ENCODE measurements at regions not wholly inside any gene's neighbourhood (a gene's known extent, or its start where the extent isn't known, plus 50 kb on each side); places are given as distances from the start of the nearest gene placed in this dataset.

- Histone ChIP-seq H3K79me1 (ENCODE audit: insufficient read depth, low read depth, low read length, poor library complexity, severe bottlenecking) (no peaks in the 10 kb centered on the region), H3K27ac (ENCODE audit: insufficient read length, low read depth, low read length) (no peak overlapping the region), H2BK12ac (ENCODE audit: insufficient read length, low read depth, low read length) (no peak overlapping the region), H3K4me1 (ENCODE audit: insufficient read depth, low read length) (no peaks in the 10 kb centered on the region), H4K91ac (ENCODE audit: insufficient read length, low read depth, low read length) (no peak overlapping the region), H2AFZ (ENCODE audit: low read length) (no peak overlapping the region), H3K27me3 (ENCODE audit: insufficient read depth, low read length) (no peaks in the 10 kb centered on the region), H3K79me2 (ENCODE audit: insufficient read depth, low read length) (no peaks in the 10 kb centered on the region), H3K23me2 (ENCODE audit: insufficient read length, low read depth, low read length, poor library complexity, severe bottlenecking) (no peaks in the 10 kb centered on the region), H2BK5ac (ENCODE audit: insufficient read length, low read length) (no peak overlapping the region), H3K9ac (ENCODE audit: extremely low read depth, insufficient read length, low read length) (no peak overlapping the region), H3K18ac (ENCODE audit: insufficient read length, low read depth, low read length) (no peak overlapping the region), H4K8ac (replicated peaks; ENCODE audit: insufficient read length, low read depth, low read length) (no peak overlapping the region), H3K9me3 (ENCODE audit: control insufficient read depth, low read depth, low read length) (no peaks in the 10 kb centered on the region), H3K14ac (ENCODE audit: insufficient read depth, low read length) (no peak overlapping the region), H2BK20ac (ENCODE audit: low read depth, low read length, poor library complexity, severe bottlenecking) (no peak overlapping the region), H2BK120ac (ENCODE audit: low read depth, low read length, poor library complexity, severe bottlenecking) (no peak overlapping the region), H3T11ph (ENCODE audit: low read length) (no peak overlapping the region), H3K56ac (ENCODE audit: insufficient read length, low read depth, low read length) (no peak overlapping the region), H2AK5ac (ENCODE audit: insufficient read length, low read length) (no peak overlapping the region), H4K5ac (ENCODE audit: insufficient read length, low read depth, low read length) (no peak overlapping the region), H3K4me2 (ENCODE audit: insufficient read depth, insufficient read length, low read length) (no peak overlapping the region), H3K23ac (ENCODE audit: insufficient read length, low read depth, low read length) (no peak overlapping the region), H3K4ac (ENCODE audit: low read depth, low read length) (no peak overlapping the region), H4K20me1 (ENCODE audit: control insufficient read depth, insufficient read depth, insufficient read length) (no peaks in the 10 kb centered on the region), H2BK15ac (ENCODE audit: low read depth, low read length) (no peak overlapping the region)
- no peak for TF ChIP-seq CTCF (conservative IDR thresholded peaks at IDR 0.05)
- Mint-ChIP-seq H3K27ac (no peak overlapping the region), H3K9me3 (no peaks in the 10 kb centered on the region), H3K27me3 (ENCODE audit: low read depth) (0 out of 2 replicates have a peak, but pooled peaks cover 1% of the 10 kb centered on the region), H3K4me1 (peaks cover 0 to 6% of the 10 kb centered on the region in 2 experiments; a peak in 2 of 4 replicates), H3K36me3 (ENCODE audit: insufficient read depth in 1 of 3, low read depth in 3 of 3) (no peaks in the 10 kb centered on the region), H3K4me3 (no peak overlapping the region)
- no peak for DNase-seq
- no CpG with 5 or more reads among the region's 2 CpGs for WGBS (ENCODE audit: extremely low coverage, insufficient read length, low lambda C conversion rate)
These were observed 586.9 kb upstream of the BRINP1 start for GRCh38 chr9:119956111-119956510.

Measured in H9 (cell line).